ENCODE measurements at regions not wholly inside any gene's neighbourhood (a gene's known extent, or its start where the extent isn't known, plus 50 kb on each side); places are given as distances from the start of the nearest gene placed in this dataset.

DNA sequence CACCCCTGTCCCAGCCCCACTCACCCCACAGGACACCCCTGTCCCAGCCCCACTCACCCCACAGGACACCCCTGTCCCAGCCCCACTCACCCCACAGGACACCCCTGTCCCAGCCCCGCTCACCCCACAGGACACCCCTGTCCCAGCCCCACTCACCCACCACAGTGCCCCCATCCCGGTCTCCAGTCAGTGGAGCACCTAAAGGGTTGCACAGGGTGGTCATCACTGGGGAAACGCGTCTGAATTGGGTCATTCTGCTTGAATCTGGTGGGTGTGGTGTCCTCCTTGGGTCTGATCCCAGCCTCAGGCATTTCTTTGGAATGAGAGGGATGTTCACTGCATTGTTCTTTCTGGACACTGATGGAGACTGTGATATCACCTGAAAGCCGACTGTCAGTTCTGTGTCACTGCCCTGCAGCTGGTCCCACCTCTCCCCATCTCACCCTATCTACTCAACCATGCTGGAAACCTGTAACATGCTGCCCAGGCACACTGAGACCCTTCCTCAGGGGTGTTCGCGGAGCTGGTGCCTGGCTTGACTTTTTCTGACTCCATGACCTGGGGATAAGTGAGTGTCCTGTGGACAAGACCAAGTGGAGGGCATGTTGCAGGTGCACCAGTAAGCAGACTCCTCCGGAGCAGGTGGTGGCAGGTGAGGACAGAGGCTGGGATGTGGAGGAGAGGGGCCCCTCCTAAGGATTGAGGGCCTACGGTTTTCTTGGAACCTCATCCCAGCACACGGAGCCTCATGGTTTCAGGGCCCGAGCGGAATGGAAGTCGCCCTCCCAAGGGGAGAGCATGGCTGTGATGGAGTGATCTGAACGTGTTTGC lies 262.5 kb upstream of the PPP2R2D start:
- no peak for DNase-seq

- no peak for DNase-seq
Observed at GRCh38 chr10:131638880-131639278, 261.9 kb upstream of the PPP2R2D start.

DNA sequence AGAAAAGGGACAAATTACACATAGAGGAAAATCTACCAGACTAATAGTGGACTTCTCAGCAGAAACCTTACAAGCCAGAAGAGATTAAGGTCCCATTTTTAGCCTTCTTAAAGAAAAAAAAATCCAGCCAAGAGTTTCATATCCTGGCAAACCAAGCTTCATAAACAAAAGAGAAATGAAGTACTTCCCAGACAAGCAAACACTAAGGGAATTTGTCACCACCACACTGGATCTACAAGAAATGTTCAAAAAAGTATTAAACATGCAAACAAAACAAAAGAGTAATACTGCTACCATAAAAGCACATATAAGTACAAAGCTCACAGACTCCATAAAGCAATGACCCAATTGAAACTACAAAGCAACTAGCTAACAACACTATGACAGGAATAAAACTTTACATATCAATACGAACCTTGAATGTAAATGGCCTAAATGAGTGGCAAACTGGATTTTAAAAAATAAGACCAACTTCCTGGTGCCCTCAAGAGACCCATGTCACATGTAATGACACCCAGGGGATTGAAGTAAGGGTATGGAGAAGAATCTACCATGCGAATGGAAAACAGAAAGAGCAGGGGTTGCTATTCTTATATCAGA lies 260.7 kb upstream of the PPP2R2D start:
- no peak for DNase-seq

DNA sequence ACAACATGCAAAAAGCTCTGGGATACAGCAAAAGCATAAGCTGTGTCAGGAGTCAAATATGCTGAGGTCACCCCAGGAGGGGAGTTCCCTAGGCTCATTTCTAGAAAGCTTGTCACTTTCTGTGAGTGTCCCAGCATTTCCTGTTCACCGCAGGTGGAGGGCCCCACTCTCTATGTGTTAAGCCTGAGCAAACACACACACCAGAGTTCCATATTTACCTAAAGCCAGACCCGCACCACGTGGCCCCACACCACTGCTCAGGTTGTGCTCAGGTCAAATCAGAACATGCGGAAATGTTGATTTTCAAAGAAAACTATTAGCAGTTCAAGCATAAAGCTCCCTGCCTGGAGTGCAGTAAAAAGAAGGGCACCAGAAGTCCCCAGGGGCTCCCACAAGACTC lies 259.6 kb upstream of the PPP2R2D start:
- DNase-seq = no peak

DNA sequence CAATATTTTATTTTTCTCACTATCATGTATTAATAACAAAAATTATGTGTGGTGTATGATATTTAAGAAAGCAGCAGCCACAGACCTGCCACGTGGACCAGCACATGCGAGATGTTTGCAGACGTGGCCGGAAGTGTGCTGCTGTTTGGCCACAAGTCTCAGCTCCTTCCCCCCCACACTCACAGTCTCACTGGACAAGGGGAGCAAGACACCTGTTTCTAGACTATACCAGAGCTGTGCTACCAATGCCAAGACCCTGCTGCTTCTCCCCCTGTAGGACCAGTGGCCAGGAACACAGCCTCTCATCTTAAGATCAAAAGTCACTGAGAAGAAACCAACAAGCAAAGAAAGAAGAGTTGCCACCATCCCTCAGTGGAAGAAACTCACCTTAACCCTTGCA lies 258.9 kb upstream of the PPP2R2D start:
- DNase-seq = no peak

- DNase-seq = no peak
Observed at GRCh38 chr10:131642966-131643365, 257.8 kb upstream of the PPP2R2D start.

- DNase-seq = no peak
Observed at GRCh38 chr10:131644289-131644688, 256.5 kb upstream of the PPP2R2D start.

DNA sequence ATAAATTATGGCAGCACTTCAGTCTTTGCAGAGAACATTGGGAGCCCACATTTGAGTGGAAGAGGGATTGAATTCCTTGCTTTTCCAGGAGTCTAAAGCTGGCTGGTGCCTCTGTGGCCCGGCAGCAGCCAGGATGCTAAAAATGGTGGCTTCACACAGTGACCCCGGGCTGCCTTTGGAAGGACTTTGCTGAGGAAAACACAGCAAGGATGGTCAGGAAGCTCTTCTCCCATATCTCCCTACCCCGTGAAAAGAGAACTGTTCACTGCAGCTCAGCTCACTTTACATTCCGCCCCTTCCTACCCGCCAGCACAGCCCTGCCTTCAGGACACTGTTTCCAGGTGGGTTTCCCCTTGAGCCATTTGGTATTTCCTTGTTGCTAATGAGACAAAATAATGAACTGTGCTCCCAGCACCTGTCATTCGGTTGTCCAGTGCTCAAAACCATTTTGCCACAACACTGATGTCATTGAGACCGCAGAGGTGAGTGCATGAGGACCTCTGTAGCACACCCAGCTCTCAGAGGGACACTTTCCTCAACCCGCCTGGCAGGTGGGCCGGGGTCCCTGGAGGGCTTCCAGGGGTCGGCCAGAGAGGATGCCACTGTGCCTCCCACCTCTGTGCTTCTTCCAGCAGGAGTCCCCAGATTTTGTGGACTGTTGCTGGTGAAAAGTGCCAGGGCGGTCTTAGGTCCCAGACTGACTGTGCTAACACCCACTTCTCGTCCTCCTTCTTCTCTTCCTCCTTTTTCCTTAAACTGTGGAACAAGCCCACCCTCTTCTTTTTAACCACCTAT lies 255.7 kb upstream of the PPP2R2D start:
- no peak for DNase-seq

DNA sequence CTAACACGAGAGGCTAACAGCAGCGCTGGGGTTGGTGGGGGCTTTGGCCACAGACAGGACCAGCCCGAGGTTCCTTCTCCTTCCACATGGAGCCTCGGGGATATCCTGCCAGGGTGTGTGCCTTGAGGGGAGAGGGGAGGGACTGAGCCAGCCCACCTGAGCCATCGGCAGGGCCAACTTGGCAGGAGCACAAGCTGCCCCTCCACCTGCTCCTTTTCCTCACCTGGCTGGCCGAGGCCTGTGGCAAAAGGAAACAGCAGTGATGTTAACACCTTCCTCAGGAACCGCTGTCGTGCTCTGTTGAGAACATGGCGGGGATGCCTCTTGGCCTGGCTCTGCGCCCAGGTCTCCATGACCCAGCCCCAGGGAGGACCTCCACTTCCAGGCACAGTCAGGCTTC lies 255.1 kb upstream of the PPP2R2D start:
- no peak for DNase-seq

DNA sequence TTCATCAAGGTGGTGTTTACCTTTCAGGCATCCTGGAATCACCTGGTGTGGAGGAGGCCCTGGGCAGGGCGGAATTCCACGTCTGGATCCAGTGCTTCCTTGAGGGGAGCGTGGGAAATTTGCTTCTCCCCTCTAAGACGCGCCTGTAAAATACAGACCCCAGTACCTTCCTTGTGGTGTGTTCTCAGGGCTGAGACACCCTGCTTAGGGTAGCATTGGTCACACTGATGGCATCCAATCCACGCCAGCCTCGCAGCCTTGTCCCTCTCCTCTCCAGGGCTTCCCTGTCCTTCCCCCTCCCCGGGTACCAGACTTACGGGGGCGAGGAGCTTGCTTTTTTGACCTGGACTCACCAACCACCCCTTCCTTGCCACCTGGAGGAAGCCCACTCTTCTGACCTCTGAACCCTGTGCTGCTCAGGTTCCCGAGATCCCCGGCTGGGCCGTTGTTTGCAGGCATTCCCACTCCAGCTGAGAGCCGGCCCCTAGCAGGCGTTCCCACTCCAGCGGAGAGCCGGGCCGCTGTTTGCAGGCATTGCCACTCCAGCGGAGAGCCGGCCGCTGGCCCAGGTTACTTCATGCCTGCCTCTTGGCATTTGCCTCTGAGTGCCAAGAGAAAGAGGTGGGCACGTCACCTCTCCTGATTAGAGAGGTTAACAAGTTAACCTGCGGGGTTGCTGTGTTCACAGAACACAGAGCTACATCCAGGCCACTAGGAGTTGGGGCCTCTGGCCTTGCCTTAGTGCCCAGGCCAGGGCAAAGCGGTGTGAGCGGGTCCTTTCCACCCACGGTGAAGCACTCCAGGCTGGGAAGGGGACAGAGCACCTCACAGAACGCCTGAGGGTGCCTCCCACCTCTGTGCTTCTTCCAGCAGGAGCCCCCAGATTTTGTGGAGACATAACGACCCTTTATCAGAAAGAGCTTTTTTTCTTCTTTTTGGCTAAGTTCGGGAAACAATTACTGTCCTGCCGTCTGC lies 254.0 kb upstream of the PPP2R2D start:
- DNase-seq = no peak

- DNase-seq = no peak
Observed at GRCh38 chr10:131647789-131648188, 253.0 kb upstream of the PPP2R2D start.

GRCh38 chr10:131648386-131649020 lies 252.3 kb upstream of the PPP2R2D start:
- DNase-seq = no peak

DNA sequence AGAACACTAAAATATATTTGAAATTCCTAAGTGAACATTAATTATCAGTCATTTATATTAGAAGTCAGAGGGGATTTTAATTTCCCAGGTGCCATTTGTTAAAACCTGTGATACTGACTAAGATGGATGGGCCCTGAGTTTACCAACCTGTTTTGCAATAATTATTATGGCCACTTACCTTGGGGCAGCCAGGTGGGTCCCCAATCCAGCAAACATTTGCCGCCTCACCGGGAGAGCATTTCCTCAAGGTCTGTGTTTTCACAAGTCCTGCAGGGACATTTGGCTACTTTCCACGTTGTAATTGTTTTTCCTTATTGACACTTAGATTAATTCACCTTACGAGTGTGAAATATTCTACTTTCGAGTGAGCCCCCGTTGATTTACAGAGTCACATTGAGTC lies 251.2 kb upstream of the PPP2R2D start:
- DNase-seq = no peak

GRCh38 chr10:131650169-131650705 lies 250.6 kb upstream of the PPP2R2D start:
- DNase-seq = no peak

GRCh38 chr10:131650771-131651673 lies 249.8 kb upstream of the PPP2R2D start:
- DNase-seq = no peak

GRCh38 chr10:131651674-131652437 lies 249.0 kb upstream of the PPP2R2D start:
- no peak for DNase-seq

DNA sequence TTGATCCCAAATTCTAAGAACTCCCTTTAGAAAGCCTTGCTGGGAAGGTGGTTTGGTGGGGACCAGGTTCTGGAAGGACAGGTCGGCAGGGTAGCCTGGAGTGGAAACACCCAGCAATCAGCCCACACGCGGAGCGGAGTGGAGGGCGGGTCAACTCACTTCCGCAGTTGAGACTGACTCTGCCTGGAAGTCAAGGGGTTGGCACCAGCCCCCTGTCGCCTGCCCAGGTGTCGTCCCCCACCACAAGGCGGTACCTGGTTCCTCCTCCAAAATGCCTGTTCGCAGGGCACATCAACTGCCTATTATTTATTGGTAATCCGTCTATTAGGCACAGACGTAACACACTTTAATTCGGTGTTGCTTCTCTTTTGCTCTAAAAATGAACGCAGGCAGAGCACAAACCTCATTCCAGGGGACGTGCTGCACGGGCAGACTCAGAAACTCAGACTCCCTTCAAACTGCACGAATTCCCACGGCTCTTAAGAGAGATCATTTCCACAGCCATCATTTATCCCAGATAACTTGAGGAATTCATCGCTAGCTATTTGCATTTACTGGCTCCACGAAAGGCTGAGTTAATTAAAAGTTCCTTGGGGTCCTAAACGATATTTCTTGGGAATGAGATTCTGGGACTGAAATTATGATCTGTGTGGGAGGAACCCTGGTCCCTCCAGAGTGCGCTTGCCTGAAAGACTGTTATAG lies 248.2 kb upstream of the PPP2R2D start:
- no peak for DNase-seq

DNA sequence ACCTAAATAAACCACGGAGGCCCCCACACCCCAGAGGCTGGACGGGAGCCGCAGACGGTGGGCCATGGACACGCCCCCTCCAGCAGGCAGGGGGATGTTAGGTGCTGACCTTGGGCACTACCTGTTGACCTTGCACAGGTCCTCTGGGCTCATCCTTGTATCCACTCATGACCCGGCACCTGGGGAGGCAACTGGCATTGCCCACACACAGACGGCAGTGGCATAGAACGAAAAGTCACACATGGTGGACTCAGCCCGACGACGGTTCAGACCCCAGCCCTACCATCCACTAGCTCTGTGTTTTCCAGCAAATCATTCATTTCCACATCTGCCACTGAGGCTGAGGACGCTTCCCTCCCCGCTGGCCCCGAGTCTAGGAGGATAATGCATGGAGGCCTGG lies 247.7 kb upstream of the PPP2R2D start:
- no peak for DNase-seq
